GM12878 (cell line): ENCODE measurements at regions not wholly inside any gene's neighbourhood (a gene's known extent, or its start where the extent isn't known, plus 50 kb on each side); places are given as distances from the start of the nearest gene placed in this dataset.

ENCODE experiments used
- ATAC-seq: fragments of 200-7000 bp; cut with Tn5 transposase; 3 replicates; pipeline ENCODE4 v1.9.1; 2020; ENCODE audit warnings: mild to moderate bottlenecking, moderate library complexity
- BruUV-seq: library from RNA; stranded (reverse); fragments of 400-500 nt; replicated peaks from 2 replicates; lab custom pipeline; 2021; lab: Mats Ljungman, UMichigan
- CTCF ChIA-PET: fragments of 300-600 bp; sonication (Branson Sonifier 250); formaldehyde crosslinking; extraction: SDS; loops from one replicate; lab custom pipeline; 2021; ENCODE audit warnings: inconsistent platforms; lab: Yijun Ruan, JAX
- POLR2A ChIA-PET: fragments of 350-600 bp; formaldehyde crosslinking; extraction: SDS; loops from one replicate; lab custom pipeline; 2021; ENCODE audit warnings: inconsistent platforms; lab: Charles Lee
- RAD21 ChIA-PET: fragments of 300-600 bp; sonication (Branson Sonifier 250); formaldehyde crosslinking; loops from one replicate; lab custom pipeline; 2023; ENCODE audit warnings: antibody characterized with exemption; ENCODE audit not compliant: unreplicated experiment; lab: Charles Lee
- SMC1A ChIA-PET: fragments of 300-600 bp; sonication (Branson Sonifier 250); formaldehyde crosslinking; loops from one replicate; lab custom pipeline; 2023; ENCODE audit not compliant: unreplicated experiment, uncharacterized antibody; lab: Charles Lee
- DNase-seq: peaks from one replicate; pipeline ENCODE4 v3.0.0-alpha.2; 2011; ENCODE audit warnings: low read depth, low spot score
- FAIRE-seq: peaks from 3 replicates; lab custom pipeline; 2011; peaks lifted over from hg19 to GRCh38; lab: Jason Lieb, UNC
- H2AFZ ChIP-seq: 2 replicates; pipeline ENCODE4 v1.6.0; 2011; ENCODE audit warnings: low read depth, low read length, control low read depth; ENCODE audit not compliant: control insufficient read depth
- H3K27ac ChIP-seq: 2 replicates; pipeline ENCODE4 v1.5.1; 2011; ENCODE audit warnings: control low read depth; ENCODE audit not compliant: control insufficient read depth, insufficient read depth
- H3K27me3 ChIP-seq, 2 experiments: replicated peaks in 1 of 2; 2 replicates each; pipeline versions ENCODE4 v1.6.0 to v1.6.1; 2011; ENCODE audit warnings: low read length in 1 of 2; ENCODE audit not compliant: control insufficient read depth in 2 of 2, insufficient read depth in 2 of 2
- H3K36me3 ChIP-seq, 2 experiments: 2 replicates each; pipeline ENCODE4 v1.5.1; 2011; ENCODE audit warnings: low read length in 1 of 2; ENCODE audit not compliant: control insufficient read depth in 2 of 2, insufficient read depth in 2 of 2
- H3K4me1 ChIP-seq: 2 replicates; pipeline ENCODE4 v1.6.1; 2011; ENCODE audit warnings: mild to moderate bottlenecking, low read length, moderate library complexity, mixed read lengths; ENCODE audit not compliant: control insufficient read depth, insufficient read depth
- H3K4me2 ChIP-seq: 2 replicates; pipeline ENCODE4 v1.6.0; 2011; ENCODE audit warnings: control low read depth; ENCODE audit not compliant: control insufficient read depth, insufficient read depth
- H3K4me3 ChIP-seq: fragments of 200-600 bp; sonication (generic); 2 replicates; pipeline ENCODE4 v1.5.1; 2016
- H3K79me2 ChIP-seq: 2 replicates; pipeline ENCODE4 v1.6.0; 2011; ENCODE audit warnings: low read length; ENCODE audit not compliant: control insufficient read depth, insufficient read depth
- H3K9ac ChIP-seq: 2 replicates; pipeline ENCODE4 v1.8.0; 2011; ENCODE audit warnings: low read length, control low read depth, mixed read lengths; ENCODE audit not compliant: control insufficient read depth, insufficient read depth
- H3K9me3 ChIP-seq: replicated peaks from 3 replicates; pipeline ENCODE4 v1.5.1; 2011; ENCODE audit warnings: mild to moderate bottlenecking, low read length; ENCODE audit not compliant: control insufficient read depth, insufficient read depth
- H4K20me1 ChIP-seq: 2 replicates; pipeline ENCODE4 v1.6.0; 2011; ENCODE audit not compliant: control insufficient read depth, insufficient read depth
- RAD51 ChIP-seq: fragments of 450-650 bp; IDR thresholded peaks from 2 replicates; pipeline ENCODE4 v1.6.1; 2016; ENCODE audit warnings: moderate library complexity, mild to moderate bottlenecking, inconsistent platforms
- RCOR1 ChIP-seq: conservative IDR thresholded peaks from 2 replicates; pipeline ENCODE4 v1.6.1; 2012; ENCODE audit warnings: low read depth, low read length, improper control_type of control experiment
- WGBS: methylation state at CpG from one replicate; pipeline ENCODE4 v1.1.6; 2016; ENCODE audit warnings: low lambda C conversion rate; ENCODE audit not compliant: insufficient replicate concordance, insufficient coverage; ENCODE audit errors: missing lambda C conversion rate; 5-methylcytosine and 5-hydroxymethylcytosine counted together
- in situ Hi-C: fragments of 300-500 bp; cut with MboI; formaldehyde crosslinking; loops from 9 replicates; pipeline ENCODE4 v1.14.3; 2018; ENCODE audit warnings: mixed read lengths
- intact Hi-C: fragments of 100-400 bp; cut with micrococcal nuclease; formaldehyde crosslinking; loops from one replicate; pipeline ENCODE4 v1.14.2; 2022; ENCODE audit not compliant: unreplicated experiment
- TF ChIP-seq, protein P1 (sequence below): IDR thresholded peaks from 2 replicates; pipeline ENCODE4 v1.6.1; 2012; ENCODE audit warnings: mild to moderate bottlenecking, low read depth, low read length

- no peak overlapping the region for H2AFZ ChIP-seq
- 12% methylated on average over 4 of the region's 4 CpGs for WGBS
- RAD21 ChIA-PET = no interaction called here
- no peak overlapping the region for H3K27ac ChIP-seq
- no peak overlapping the region for H3K4me2 ChIP-seq
- in situ Hi-C loops (no loop called here), intact Hi-C loops (no loop called here)
- BruUV-seq = no TSS peak
- H3K4me1 ChIP-seq = no peaks in the 10 kb centered on the region
- H4K20me1 ChIP-seq = no peaks in the 10 kb centered on the region
- H3K9me3 ChIP-seq = no peaks in the 10 kb centered on the region
- H3K4me3 ChIP-seq = no peak overlapping the region
- no peaks in the 10 kb centered on the region for H3K79me2 ChIP-seq
- FAIRE-seq = no peak
- no peak for DNase-seq
- ATAC-seq = no peak
- POLR2A ChIA-PET = no interaction called here
- TF ChIP-seq, protein P1, sequence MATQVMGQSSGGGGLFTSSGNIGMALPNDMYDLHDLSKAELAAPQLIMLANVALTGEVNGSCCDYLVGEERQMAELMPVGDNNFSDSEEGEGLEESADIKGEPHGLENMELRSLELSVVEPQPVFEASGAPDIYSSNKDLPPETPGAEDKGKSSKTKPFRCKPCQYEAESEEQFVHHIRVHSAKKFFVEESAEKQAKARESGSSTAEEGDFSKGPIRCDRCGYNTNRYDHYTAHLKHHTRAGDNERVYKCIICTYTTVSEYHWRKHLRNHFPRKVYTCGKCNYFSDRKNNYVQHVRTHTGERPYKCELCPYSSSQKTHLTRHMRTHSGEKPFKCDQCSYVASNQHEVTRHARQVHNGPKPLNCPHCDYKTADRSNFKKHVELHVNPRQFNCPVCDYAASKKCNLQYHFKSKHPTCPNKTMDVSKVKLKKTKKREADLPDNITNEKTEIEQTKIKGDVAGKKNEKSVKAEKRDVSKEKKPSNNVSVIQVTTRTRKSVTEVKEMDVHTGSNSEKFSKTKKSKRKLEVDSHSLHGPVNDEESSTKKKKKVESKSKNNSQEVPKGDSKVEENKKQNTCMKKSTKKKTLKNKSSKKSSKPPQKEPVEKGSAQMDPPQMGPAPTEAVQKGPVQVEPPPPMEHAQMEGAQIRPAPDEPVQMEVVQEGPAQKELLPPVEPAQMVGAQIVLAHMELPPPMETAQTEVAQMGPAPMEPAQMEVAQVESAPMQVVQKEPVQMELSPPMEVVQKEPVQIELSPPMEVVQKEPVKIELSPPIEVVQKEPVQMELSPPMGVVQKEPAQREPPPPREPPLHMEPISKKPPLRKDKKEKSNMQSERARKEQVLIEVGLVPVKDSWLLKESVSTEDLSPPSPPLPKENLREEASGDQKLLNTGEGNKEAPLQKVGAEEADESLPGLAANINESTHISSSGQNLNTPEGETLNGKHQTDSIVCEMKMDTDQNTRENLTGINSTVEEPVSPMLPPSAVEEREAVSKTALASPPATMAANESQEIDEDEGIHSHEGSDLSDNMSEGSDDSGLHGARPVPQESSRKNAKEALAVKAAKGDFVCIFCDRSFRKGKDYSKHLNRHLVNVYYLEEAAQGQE = no peak
- TF ChIP-seq RAD51 = no peak
- no peak for TF ChIP-seq RCOR1
- CTCF ChIA-PET = interaction anchor here (0.7 kb wide), 1 partner anchor 364 kb away, joined by 3 read pairs; no protein-coding TSS in a partner anchor
- SMC1A ChIA-PET = no interaction called here
- H3K9ac ChIP-seq = no peak overlapping the region
- no peaks in the 10 kb centered on the region for H3K36me3 ChIP-seq
- H3K27me3 ChIP-seq = no peaks in the 10 kb centered on the region
These were observed 256.2 kb upstream of the CPNE8 start for GRCh38 chr12:39161465-39162085.
